Effector memory CD4-positive, alpha-beta T cell (primary cell): ENCODE measurements at regions not wholly inside any gene's neighbourhood (a gene's known extent, or its start where the extent isn't known, plus 50 kb on each side); places are given as distances from the start of the nearest gene placed in this dataset.
"Not testable (repeated sequence)": the region's sequence is repeated elsewhere in the genome, so short reads cannot be mapped to it uniquely, and the experiment has no call there.

Experiments
- DNase-seq, 3 donors: peaks; one replicate each; pipeline ENCODE4 v3.0.0-alpha.2; 2020
- H3K27ac ChIP-seq: 2 replicates; pipeline ENCODE4 v1.7.0; 2013; ENCODE audit warnings: mild to moderate bottlenecking, low read length, moderate library complexity; ENCODE audit not compliant: insufficient read depth, poor library complexity, severe bottlenecking
- H3K27me3 ChIP-seq: replicated peaks from 2 replicates; pipeline ENCODE4 v1.7.0; 2013; ENCODE audit warnings: mild to moderate bottlenecking, low read length; ENCODE audit not compliant: insufficient read depth, control insufficient read depth, poor library complexity, severe bottlenecking
- H3K36me3 ChIP-seq: 2 replicates; pipeline ENCODE4 v1.7.0; 2013; ENCODE audit warnings: mild to moderate bottlenecking, low read length, moderate library complexity; ENCODE audit not compliant: control insufficient read depth, insufficient read depth
- H3K4me1 ChIP-seq: 2 replicates; pipeline ENCODE4 v1.7.0; 2013; ENCODE audit warnings: low read length, mild to moderate bottlenecking; ENCODE audit not compliant: control insufficient read depth, insufficient read depth, poor library complexity, severe bottlenecking
- H3K4me3 ChIP-seq: 2 replicates; pipeline ENCODE4 v1.7.0; 2013; ENCODE audit warnings: low read length, low read depth, mild to moderate bottlenecking; ENCODE audit not compliant: insufficient read depth, poor library complexity, severe bottlenecking
- H3K9me3 ChIP-seq: 2 replicates; pipeline ENCODE4 v1.7.0; 2013; ENCODE audit warnings: mild to moderate bottlenecking, low read length, moderate library complexity; ENCODE audit not compliant: control insufficient read depth

GRCh38 chr17:15833890-15834289 is 101.8 kb downstream of the TBC1D26 start:
- H3K27me3 ChIP-seq, H3K9me3 ChIP-seq, H3K4me1 ChIP-seq, H3K36me3 ChIP-seq, H3K27ac ChIP-seq, H3K4me3 ChIP-seq, DNase-seq: not testable (repeated sequence)

GRCh38 chr17:15835481-15835880 is 103.4 kb downstream of the TBC1D26 start:
- not testable (repeated sequence) for DNase-seq, H3K36me3 ChIP-seq, H3K27ac ChIP-seq, H3K27me3 ChIP-seq, H3K4me1 ChIP-seq, H3K9me3 ChIP-seq, H3K4me3 ChIP-seq

- H3K27ac ChIP-seq, H3K4me3 ChIP-seq, H3K27me3 ChIP-seq, H3K9me3 ChIP-seq, DNase-seq, H3K36me3 ChIP-seq, H3K4me1 ChIP-seq: not testable (repeated sequence)
Observed at GRCh38 chr17:15836249-15836982, 104.3 kb downstream of the TBC1D26 start.

GRCh38 chr17:15836991-15837390 is 104.9 kb downstream of the TBC1D26 start:
- not testable (repeated sequence) for H3K36me3 ChIP-seq, H3K27ac ChIP-seq, H3K4me1 ChIP-seq, H3K4me3 ChIP-seq, H3K27me3 ChIP-seq, DNase-seq, H3K9me3 ChIP-seq

DNA sequence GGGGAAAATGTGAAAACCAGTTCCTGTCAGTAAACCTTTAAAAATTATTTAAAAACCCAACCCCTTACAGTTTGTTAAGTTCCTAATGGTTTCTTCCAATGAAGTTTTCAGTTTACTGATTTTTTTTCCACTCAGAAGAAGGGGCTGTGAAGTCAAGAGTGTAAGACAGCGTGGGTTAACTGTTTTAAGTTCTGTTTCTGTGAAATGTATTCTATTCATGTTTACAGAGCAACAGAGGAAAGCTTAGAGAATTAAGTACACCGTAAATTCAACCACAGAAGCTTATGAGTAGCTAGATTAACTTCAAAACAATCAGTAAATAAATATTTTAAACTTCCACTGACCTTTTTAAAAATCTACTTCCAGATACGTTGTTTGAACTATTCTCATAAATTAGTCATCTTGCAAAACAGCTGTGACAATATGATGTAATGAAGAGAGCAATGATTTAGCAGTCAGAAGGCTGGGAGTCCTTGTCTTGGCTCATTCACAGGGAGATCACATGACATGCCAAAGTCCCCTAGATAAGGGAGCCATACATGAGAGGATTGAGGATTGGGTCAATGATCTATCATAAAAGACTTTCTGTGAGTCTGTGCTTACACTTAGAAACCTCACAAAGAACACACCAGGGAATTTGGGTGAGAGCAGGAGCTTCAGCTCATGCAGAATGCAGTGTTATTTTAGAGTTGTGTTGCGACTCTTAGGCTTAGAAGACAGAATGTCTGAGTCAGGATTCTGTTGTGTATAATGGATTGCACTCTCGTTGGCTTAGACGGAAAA is 97.3 kb upstream of the ADORA2B start:
- H3K27ac ChIP-seq, DNase-seq, H3K4me1 ChIP-seq, H3K36me3 ChIP-seq, H3K4me3 ChIP-seq, H3K27me3 ChIP-seq, H3K9me3 ChIP-seq: not testable (repeated sequence)

GRCh38 chr17:15849054-15849453 is 95.9 kb upstream of the ADORA2B start:
- DNase-seq = peak in 2 of 3 donors; percentile 1 to 8
- not testable (repeated sequence) for H3K4me3 ChIP-seq, H3K27me3 ChIP-seq, H3K4me1 ChIP-seq, H3K27ac ChIP-seq, H3K36me3 ChIP-seq, H3K9me3 ChIP-seq

DNA sequence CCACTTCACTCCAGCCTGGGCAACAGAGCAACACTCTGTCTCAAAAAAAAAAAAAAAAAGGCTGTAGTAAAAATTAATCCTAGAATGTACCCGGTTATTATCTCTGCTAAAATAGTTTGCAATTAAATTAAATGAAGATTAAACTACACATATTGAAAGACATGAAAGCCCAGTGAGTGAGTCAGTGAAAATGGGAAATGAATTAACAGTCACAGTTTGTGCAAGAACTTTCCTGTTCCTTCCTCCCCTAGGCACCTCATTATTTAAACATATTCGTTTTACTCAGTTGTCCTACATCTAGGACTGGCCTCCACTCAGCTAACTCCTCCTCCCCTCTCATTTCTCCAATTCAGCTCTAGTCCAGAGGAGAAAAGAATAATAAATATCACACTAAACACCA is 94.9 kb upstream of the ADORA2B start:
- not testable (repeated sequence) for H3K27ac ChIP-seq, H3K4me1 ChIP-seq, H3K27me3 ChIP-seq, H3K4me3 ChIP-seq, H3K9me3 ChIP-seq, H3K36me3 ChIP-seq, DNase-seq

GRCh38 chr17:15850687-15851086 is 94.2 kb upstream of the ADORA2B start:
- H3K27me3 ChIP-seq, H3K4me1 ChIP-seq, H3K27ac ChIP-seq, H3K4me3 ChIP-seq, DNase-seq, H3K36me3 ChIP-seq, H3K9me3 ChIP-seq: not testable (repeated sequence)

- not testable (repeated sequence) for H3K27me3 ChIP-seq, H3K4me1 ChIP-seq, H3K36me3 ChIP-seq, H3K27ac ChIP-seq, H3K4me3 ChIP-seq, DNase-seq, H3K9me3 ChIP-seq
Observed at GRCh38 chr17:15852863-15853262, 92.1 kb upstream of the ADORA2B start.

DNA sequence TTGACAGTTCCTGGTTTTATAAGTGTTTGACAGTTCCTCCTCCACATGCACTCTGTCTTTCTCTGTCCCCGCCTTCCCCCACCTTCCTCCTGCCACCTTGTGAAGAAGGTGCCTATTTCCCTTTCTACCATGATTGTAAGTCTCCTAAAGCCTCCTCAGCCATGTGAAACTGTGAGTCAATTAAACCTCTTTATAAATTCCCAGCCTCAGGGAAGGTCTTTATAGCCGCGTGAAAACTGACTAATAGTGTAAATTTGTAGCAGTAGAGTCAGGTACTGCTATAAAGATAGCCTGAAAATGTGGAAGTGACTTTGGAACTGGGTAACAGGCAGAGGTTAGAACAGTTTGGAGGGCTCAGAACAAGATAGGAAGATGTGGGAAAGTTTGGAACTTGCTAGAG is 88.7 kb upstream of the ADORA2B start:
- H3K36me3 ChIP-seq, DNase-seq, H3K27me3 ChIP-seq, H3K9me3 ChIP-seq, H3K27ac ChIP-seq, H3K4me3 ChIP-seq, H3K4me1 ChIP-seq: not testable (repeated sequence)
